Ishikawa (cell line): ENCODE measurements at regions not wholly inside any gene's neighbourhood (a gene's known extent, or its start where the extent isn't known, plus 50 kb on each side); places are given as distances from the start of the nearest gene placed in this dataset.

Experiments
- CEBPB ChIP-seq: IDR thresholded peaks from 2 replicates; pipeline ENCODE4 v1.6.1; 2012
- CREB1 ChIP-seq: IDR thresholded peaks from 2 replicates; pipeline ENCODE4 v1.6.1; 2012; ENCODE audit warnings: low read depth
- EP300 ChIP-seq: IDR thresholded peaks from 2 replicates; pipeline ENCODE4 v1.6.1; 2012; ENCODE audit warnings: borderline replicate concordance
- FOXM1 ChIP-seq: IDR thresholded peaks from 2 replicates; pipeline ENCODE4 v1.6.1; 2012; ENCODE audit warnings: low read depth, borderline replicate concordance
- MAX ChIP-seq: IDR thresholded peaks from 2 replicates; pipeline ENCODE4 v1.6.1; 2012
- NFIC ChIP-seq: IDR thresholded peaks from 2 replicates; pipeline ENCODE4 v1.6.1; 2012
- RAD21 ChIP-seq: IDR thresholded peaks from 2 replicates; pipeline ENCODE4 v1.6.1; 2012; ENCODE audit warnings: low read depth
- REST ChIP-seq: IDR thresholded peaks from 2 replicates; pipeline ENCODE4 v1.6.1; 2012; ENCODE audit warnings: low read depth, mild to moderate bottlenecking
- TAF1 ChIP-seq: IDR thresholded peaks from 2 replicates; pipeline ENCODE4 v1.6.1; 2012; ENCODE audit warnings: low read depth, mild to moderate bottlenecking
- TCF12 ChIP-seq: IDR thresholded peaks from 2 replicates; pipeline ENCODE4 v1.6.1; 2012; ENCODE audit warnings: low read depth
- USF1 ChIP-seq: IDR thresholded peaks from 2 replicates; pipeline ENCODE4 v1.6.1; 2012
- YY1 ChIP-seq: IDR thresholded peaks from 2 replicates; pipeline ENCODE4 v1.6.1; 2012; ENCODE audit warnings: low read depth

DNA sequence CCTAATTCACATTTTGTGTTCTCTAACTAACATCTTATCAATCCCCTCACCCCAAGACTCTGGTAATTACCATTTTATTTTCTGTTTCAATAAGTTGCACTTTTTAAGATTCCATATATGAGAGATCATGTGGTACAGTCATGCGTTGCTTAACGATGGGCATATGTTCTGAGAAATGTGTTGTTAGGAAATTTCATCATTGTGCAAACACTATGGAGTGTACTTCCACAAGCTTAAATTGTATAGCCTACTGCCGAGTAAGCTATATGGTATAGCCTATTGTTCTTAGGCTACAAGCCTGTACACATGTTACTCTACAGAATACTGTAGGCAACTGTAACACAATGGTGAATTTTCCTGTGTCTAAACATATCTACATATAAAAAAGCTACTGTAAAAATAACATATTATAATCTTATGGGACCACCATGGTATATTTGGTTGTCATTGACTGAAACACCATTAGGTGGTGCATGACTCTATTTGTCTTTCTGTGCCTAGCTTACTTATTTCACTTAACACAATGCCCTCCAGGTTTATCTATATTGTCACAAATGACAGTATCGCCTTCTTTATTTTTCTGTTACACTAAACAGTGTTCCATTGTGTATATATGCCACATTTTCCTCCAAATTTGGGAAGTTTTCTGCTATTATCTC is 473.4 kb upstream of the LMO3 start:
- TF ChIP-seq REST (no peak), EP300 (no peak), TCF12 (no peak), TAF1 (no peak), YY1 (no peak), NFIC (no peak), MAX (no peak), RAD21 (peak; percentile 42), CEBPB (no peak), FOXM1 (no peak), USF1 (no peak), CREB1 (no peak)
